Liver (tissue), 7 donors: ENCODE measurements at regions not wholly inside any gene's neighbourhood (a gene's known extent, or its start where the extent isn't known, plus 50 kb on each side); places are given as distances from the start of the nearest gene placed in this dataset.
"Not testable (repeated sequence)": the region's sequence is repeated elsewhere in the genome, so short reads cannot be mapped to it uniquely, and the experiment has no call there.

Experiments
- DNase-seq: peaks from one replicate; pipeline ENCODE4 v3.0.0-alpha.2; 2017; ENCODE audit warnings: low spot score
- H3K27ac ChIP-seq, 2 donors: one replicate each; pipeline ENCODE4 v1.7.0; 2013; ENCODE audit warnings: inconsistent platforms in 2 of 2, low read length in 2 of 2, control low read depth in 1 of 2, low read depth in 1 of 2, mild to moderate bottlenecking in 1 of 2
- H3K27me3 ChIP-seq, 4 donors: one replicate each; pipeline versions ENCODE4 v1.6.1 to v1.7.0; 2013; ENCODE audit warnings: low read length in 3 of 4, inconsistent platforms in 1 of 4, mild to moderate bottlenecking in 1 of 4, moderate library complexity in 1 of 4; ENCODE audit not compliant: control insufficient read depth in 4 of 4, insufficient read depth in 4 of 4
- H3K36me3 ChIP-seq, 4 donors: one replicate each; pipeline versions ENCODE4 v1.6.1 to v1.7.0; 2013; ENCODE audit warnings: low read length in 3 of 4, mild to moderate bottlenecking in 3 of 4, low read depth in 1 of 4, moderate library complexity in 1 of 4; ENCODE audit not compliant: control insufficient read depth in 4 of 4, insufficient read depth in 3 of 4
- H3K4me1 ChIP-seq, 4 donors: one replicate each; pipeline versions ENCODE4 v1.6.1 to v1.7.0; 2013; ENCODE audit warnings: low read length in 3 of 4, mild to moderate bottlenecking in 3 of 4, moderate library complexity in 1 of 4; ENCODE audit not compliant: control insufficient read depth in 4 of 4, insufficient read depth in 4 of 4
- H3K4me3 ChIP-seq, 3 donors: one replicate each; pipeline versions ENCODE4 v1.6.1 to v1.7.0; 2013; ENCODE audit warnings: low read length in 3 of 3, control low read depth in 1 of 3, low read depth in 1 of 3, mild to moderate bottlenecking in 1 of 3
- H3K9ac ChIP-seq, 2 donors: one replicate each; pipeline ENCODE4 v1.7.0; 2013; ENCODE audit warnings: low read length in 2 of 2, mild to moderate bottlenecking in 2 of 2, moderate library complexity in 2 of 2, control low read depth in 1 of 2, low read depth in 1 of 2
- H3K9me3 ChIP-seq, 4 donors: one replicate each; pipeline versions ENCODE4 v1.6.1 to v1.7.0; 2013; ENCODE audit warnings: low read length in 3 of 4; ENCODE audit not compliant: control insufficient read depth in 4 of 4
- ATF3 ChIP-seq: IDR thresholded peaks from 2 replicates; pipeline ENCODE4 v1.6.1; 2016; ENCODE audit warnings: antibody characterized with exemption
- EGR1 ChIP-seq, 2 donors: IDR thresholded peaks; 2 replicates each; pipeline ENCODE4 v1.6.1; 2016 to 2018; ENCODE audit warnings: antibody characterized with exemption in 2 of 2, low read depth in 2 of 2
- FOXA1 ChIP-seq: IDR thresholded peaks from 2 replicates; pipeline ENCODE4 v1.6.1; 2016; ENCODE audit warnings: antibody characterized with exemption
- FOXA2 ChIP-seq: IDR thresholded peaks from 2 replicates; pipeline ENCODE4 v1.6.1; 2016; ENCODE audit warnings: antibody characterized with exemption
- GABPA ChIP-seq, 2 donors: IDR thresholded peaks in 1 of 2; conservative IDR thresholded peaks in 1 of 2; 2 replicates each; pipeline ENCODE4 v1.6.1; 2016; ENCODE audit warnings: antibody characterized with exemption in 2 of 2, mild to moderate bottlenecking in 1 of 2, moderate library complexity in 1 of 2
- HNF4A ChIP-seq, 2 donors: conservative IDR thresholded peaks; 2 replicates each; pipeline ENCODE4 v1.6.1; 2016; ENCODE audit warnings: antibody characterized with exemption in 2 of 2, mild to moderate bottlenecking in 2 of 2
- HNF4G ChIP-seq: IDR thresholded peaks from 2 replicates; pipeline ENCODE4 v1.6.1; 2016; ENCODE audit warnings: antibody characterized with exemption
- NR2F2 ChIP-seq: IDR thresholded peaks from 2 replicates; pipeline ENCODE4 v1.6.1; 2016; ENCODE audit warnings: antibody characterized with exemption
- RAD21 ChIP-seq, 2 donors: IDR thresholded peaks; 2 replicates each; pipeline ENCODE4 v1.6.1; 2016; ENCODE audit warnings: antibody characterized with exemption in 2 of 2, mild to moderate bottlenecking in 2 of 2
- REST ChIP-seq: IDR thresholded peaks from 2 replicates; pipeline ENCODE4 v1.6.1; 2016; ENCODE audit warnings: antibody characterized with exemption, mild to moderate bottlenecking
- TAF1 ChIP-seq: conservative IDR thresholded peaks from 2 replicates; pipeline ENCODE4 v1.6.1; 2016; ENCODE audit warnings: antibody characterized with exemption, mild to moderate bottlenecking
- YY1 ChIP-seq: IDR thresholded peaks from 2 replicates; pipeline ENCODE4 v1.6.1; 2016; ENCODE audit warnings: antibody characterized with exemption, mild to moderate bottlenecking
- WGBS: extraction: QIAGEN DNeasy Blood & Tissue Kit; methylation state at CpG from one replicate; pipeline ENCODE4 v1.1.7; 2013; 5-methylcytosine and 5-hydroxymethylcytosine counted together
- donor health status: healthy.
- donor health status: healthy.
- donor health status: healthy.
- donor health status: healthy.

- no peak overlapping the region for H3K27ac ChIP-seq
- no peak for DNase-seq
- TF ChIP-seq GABPA (IDR thresholded peaks at IDR 0.05 in 1 of 2, conservative IDR thresholded peaks at IDR 0.05 in 1 of 2) (no peak), ATF3 (no peak)
- WGBS: 86% methylated on average over 7 of the region's 7 CpGs
- H3K9ac ChIP-seq: no peak overlapping the region
- H3K4me3 ChIP-seq: no peak overlapping the region
- H3K4me1 ChIP-seq: no peaks in the 10 kb centered on the region
- H3K9me3 ChIP-seq: no peaks in the 10 kb centered on the region
- H3K27me3 ChIP-seq: peaks cover 0 to 2% (median 0%) of the 10 kb centered on the region in 4 donors
- no peaks in the 10 kb centered on the region for H3K36me3 ChIP-seq
These were observed 167.9 kb downstream of the RGS9 start for GRCh38 chr17:65305116-65305515.

GRCh38 chr17:65301882-65302281, 164.7 kb downstream of the RGS9 start:
- not testable (repeated sequence) for H3K9me3 ChIP-seq, H3K36me3 ChIP-seq, H3K4me3 ChIP-seq, DNase-seq, H3K9ac ChIP-seq, H3K27ac ChIP-seq, H3K27me3 ChIP-seq, H3K4me1 ChIP-seq
- 56% methylated on average over 4 of the region's 4 CpGs for WGBS

GRCh38 chr17:65301184-65301583, 164.0 kb downstream of the RGS9 start:
- no peak overlapping the region for H3K4me3 ChIP-seq
- no peaks in the 10 kb centered on the region for H3K36me3 ChIP-seq
- no peak overlapping the region for H3K27ac ChIP-seq
- H3K9ac ChIP-seq: no peak overlapping the region
- peaks cover 0 to 4% (median 0%) of the 10 kb centered on the region in 4 donors for H3K27me3 ChIP-seq
- no peaks in the 10 kb centered on the region for H3K9me3 ChIP-seq
- no peak for TF ChIP-seq YY1
- no peak for TF ChIP-seq EGR1 (IDR thresholded peaks at IDR 0.05; ENCODE audit: low read depth in 2 of 2)
- no peaks in the 10 kb centered on the region for H3K4me1 ChIP-seq
- WGBS: 85% methylated on average over 2 of the region's 2 CpGs
- DNase-seq: no peak

- Histone ChIP-seq H3K9me3 (no peaks in the 10 kb centered on the region), H3K27me3 (peaks cover 0 to 7% (median 0%) of the 10 kb centered on the region in 4 donors), H3K9ac (no peak overlapping the region), H3K4me1 (no peaks in the 10 kb centered on the region), H3K36me3 (no peaks in the 10 kb centered on the region), H3K27ac (no peak overlapping the region), H3K4me3 (no peak overlapping the region)
- WGBS: 56% methylated on average over 5 of the region's 5 CpGs
- no peak for TF ChIP-seq HNF4A (conservative IDR thresholded peaks at IDR 0.05)
- no peak for DNase-seq
These were observed 160.7 kb downstream of the RGS9 start for GRCh38 chr17:65297916-65298315.

GRCh38 chr17:65297384-65297783, 160.2 kb downstream of the RGS9 start:
- WGBS: 76% methylated on average over 2 of the region's 2 CpGs
- no peak for TF ChIP-seq FOXA1
- TF ChIP-seq HNF4G: no peak
- TF ChIP-seq REST: no peak
- TF ChIP-seq YY1: no peak
- no peak for TF ChIP-seq TAF1
- no peak for TF ChIP-seq HNF4A (conservative IDR thresholded peaks at IDR 0.05)
- no peak for TF ChIP-seq RAD21 (IDR thresholded peaks at IDR 0.05)
- no peak for TF ChIP-seq GABPA (IDR thresholded peaks at IDR 0.05 in 1 of 2, conservative IDR thresholded peaks at IDR 0.05 in 1 of 2)
- TF ChIP-seq FOXA2: no peak
- TF ChIP-seq NR2F2: no peak

More at GRCh38 chr17:65297384-65297783, 160.2 kb downstream of the RGS9 start:
- Histone ChIP-seq H3K36me3 (no peaks in the 10 kb centered on the region), H3K9ac (no peak overlapping the region), H3K27ac (no peak overlapping the region), H3K4me3 (no peak overlapping the region), H3K4me1 (no peaks in the 10 kb centered on the region), H3K9me3 (no peaks in the 10 kb centered on the region), H3K27me3 (peaks cover 0 to 7% (median 0%) of the 10 kb centered on the region in 4 donors)
- no peak for DNase-seq
